Choroid plexus epithelial cell (primary cell): ENCODE measurements at regions not wholly inside any gene's neighbourhood (a gene's known extent, or its start where the extent isn't known, plus 50 kb on each side); places are given as distances from the start of the nearest gene placed in this dataset.

Experiments used
- DNase-seq: peaks from one replicate; pipeline ENCODE4 v3.0.0-alpha.2; 2010; ENCODE audit warnings: low read depth
- H3K4me3 ChIP-seq: 2 replicates; pipeline ENCODE4 v1.5.1; 2011; ENCODE audit warnings: low read depth, mild to moderate bottlenecking, control low read depth, low read length, moderate library complexity
- CTCF ChIP-seq: conservative IDR thresholded peaks from 2 replicates; pipeline ENCODE4 v1.5.1; 2011; ENCODE audit warnings: low read depth, mild to moderate bottlenecking, control low read depth, inconsistent platforms, low read length, moderate library complexity

GRCh38 chr13:47831265-47831664, 169.8 kb downstream of the SUCLA2 start:
- DNase-seq = peak; percentile 63
- no peak overlapping the region for H3K4me3 ChIP-seq
- TF ChIP-seq CTCF = no peak

GRCh38 chr13:47829690-47830089, 171.4 kb downstream of the SUCLA2 start:
- H3K4me3 ChIP-seq = no peak overlapping the region
- peak; percentile 54 for DNase-seq
- no peak for TF ChIP-seq CTCF

- DNase-seq = peak; percentile 94
- TF ChIP-seq CTCF = no peak
Measured at GRCh38 chr13:47826471-47826870, 174.6 kb downstream of the SUCLA2 start.

GRCh38 chr13:47822036-47822435, 179.0 kb downstream of the SUCLA2 start:
- DNase-seq = no peak
- no peak overlapping the region for H3K4me3 ChIP-seq
- TF ChIP-seq CTCF = no peak

More at GRCh38 chr13:47826471-47826870, 174.6 kb downstream of the SUCLA2 start:
- no peak overlapping the region for H3K4me3 ChIP-seq

- DNase-seq = no peak
- H3K4me3 ChIP-seq = no peak overlapping the region
- TF ChIP-seq CTCF = no peak
Measured at GRCh38 chr13:47816831-47817230, 184.2 kb downstream of the SUCLA2 start.

- no peak for TF ChIP-seq CTCF
- H3K4me3 ChIP-seq = no peak overlapping the region
- DNase-seq = no peak
Measured at GRCh38 chr13:47813718-47814117, 187.4 kb downstream of the SUCLA2 start.

- TF ChIP-seq CTCF = no peak
- DNase-seq = no peak
- no peak overlapping the region for H3K4me3 ChIP-seq
Measured at GRCh38 chr13:47809411-47809810, 191.7 kb downstream of the SUCLA2 start.
